ENCODE measurements at regions not wholly inside any gene's neighbourhood (a gene's known extent, or its start where the extent isn't known, plus 50 kb on each side); places are given as distances from the start of the nearest gene placed in this dataset.
"Not testable (repeated sequence)": the region's sequence is repeated elsewhere in the genome, so short reads cannot be mapped to it uniquely, and the experiment has no call there.

DNA sequence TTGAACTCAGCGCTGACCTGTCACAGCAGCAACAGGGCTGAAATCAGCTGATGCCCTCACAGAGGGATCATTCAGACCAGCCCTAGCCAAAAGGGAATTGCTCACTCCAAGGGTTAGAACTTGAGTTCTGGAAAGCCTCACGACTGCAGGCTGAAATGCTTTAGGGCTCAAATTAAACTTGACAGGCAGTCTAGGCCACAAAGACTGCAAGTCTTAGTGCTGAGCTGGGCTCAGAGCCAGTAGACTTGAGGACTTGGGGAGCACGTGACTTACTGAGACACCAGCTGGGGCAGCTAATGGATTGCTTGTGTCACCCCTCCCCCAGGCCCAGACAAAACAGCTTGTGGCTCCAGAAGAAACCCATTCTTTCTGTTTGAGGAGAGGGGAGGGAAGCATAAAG, 119.0 kb upstream of the SLC6A14 start:
- intact Hi-C loops (cut with DNase I): no loop called here
- no peak for TF ChIP-seq POLR2AphosphoS5 (IDR thresholded peaks at IDR 0.05; ENCODE audit: insufficient read depth in 1 of 2, low read depth in 1 of 2)
- TF ChIP-seq, protein P1, sequence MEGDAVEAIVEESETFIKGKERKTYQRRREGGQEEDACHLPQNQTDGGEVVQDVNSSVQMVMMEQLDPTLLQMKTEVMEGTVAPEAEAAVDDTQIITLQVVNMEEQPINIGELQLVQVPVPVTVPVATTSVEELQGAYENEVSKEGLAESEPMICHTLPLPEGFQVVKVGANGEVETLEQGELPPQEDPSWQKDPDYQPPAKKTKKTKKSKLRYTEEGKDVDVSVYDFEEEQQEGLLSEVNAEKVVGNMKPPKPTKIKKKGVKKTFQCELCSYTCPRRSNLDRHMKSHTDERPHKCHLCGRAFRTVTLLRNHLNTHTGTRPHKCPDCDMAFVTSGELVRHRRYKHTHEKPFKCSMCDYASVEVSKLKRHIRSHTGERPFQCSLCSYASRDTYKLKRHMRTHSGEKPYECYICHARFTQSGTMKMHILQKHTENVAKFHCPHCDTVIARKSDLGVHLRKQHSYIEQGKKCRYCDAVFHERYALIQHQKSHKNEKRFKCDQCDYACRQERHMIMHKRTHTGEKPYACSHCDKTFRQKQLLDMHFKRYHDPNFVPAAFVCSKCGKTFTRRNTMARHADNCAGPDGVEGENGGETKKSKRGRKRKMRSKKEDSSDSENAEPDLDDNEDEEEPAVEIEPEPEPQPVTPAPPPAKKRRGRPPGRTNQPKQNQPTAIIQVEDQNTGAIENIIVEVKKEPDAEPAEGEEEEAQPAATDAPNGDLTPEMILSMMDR (IDR thresholded peaks at IDR 0.05): no peak
- Histone ChIP-seq H3K36me3 (no peaks in the 10 kb centered on the region), H3K27me3 (no peaks in the 10 kb centered on the region), H3K4me1 (no peaks in the 10 kb centered on the region), H3K9me3 (no peaks in the 10 kb centered on the region), H3K27ac (no peak overlapping the region), H3K4me3 (no peak overlapping the region)
- DNase-seq (ENCODE audit: extremely low spot score in 2 of 2): no peak

DNA sequence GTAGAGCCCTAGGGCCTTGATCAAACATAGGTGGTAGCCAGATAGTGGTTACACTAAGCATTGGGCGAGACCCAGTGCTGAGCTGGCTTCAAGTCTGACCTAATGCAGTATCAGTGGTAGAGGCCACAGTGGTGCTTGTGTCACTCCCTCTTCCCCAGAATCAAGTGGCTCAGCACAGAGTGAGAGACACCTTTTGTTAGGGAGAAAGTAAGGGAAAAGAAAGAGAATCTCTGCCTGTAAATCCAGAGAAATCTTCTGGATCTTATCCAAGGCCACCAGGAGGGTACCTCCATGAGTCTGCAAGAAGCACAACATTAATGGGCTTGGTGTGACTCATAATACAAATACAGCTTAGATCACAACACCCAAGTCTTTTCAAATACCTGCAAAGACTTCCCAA, 117.7 kb upstream of the SLC6A14 start:
- Histone ChIP-seq H3K27ac (no peak overlapping the region), H3K4me1 (no peaks in the 10 kb centered on the region), H3K9me3 (no peaks in the 10 kb centered on the region), H3K27me3 (no peaks in the 10 kb centered on the region), H3K36me3 (no peaks in the 10 kb centered on the region), H3K4me3 (no peak overlapping the region)
- no peak for DNase-seq (ENCODE audit: extremely low spot score in 2 of 2)
- TF ChIP-seq POLR2AphosphoS5 (IDR thresholded peaks at IDR 0.05; ENCODE audit: insufficient read depth in 1 of 2, low read depth in 1 of 2): no peak
- TF ChIP-seq, protein P1 (IDR thresholded peaks at IDR 0.05): no peak
- no peak for TF ChIP-seq POLR2A (IDR thresholded peaks at IDR 0.05)
- intact Hi-C loops (cut with DNase I): no loop called here

DNA sequence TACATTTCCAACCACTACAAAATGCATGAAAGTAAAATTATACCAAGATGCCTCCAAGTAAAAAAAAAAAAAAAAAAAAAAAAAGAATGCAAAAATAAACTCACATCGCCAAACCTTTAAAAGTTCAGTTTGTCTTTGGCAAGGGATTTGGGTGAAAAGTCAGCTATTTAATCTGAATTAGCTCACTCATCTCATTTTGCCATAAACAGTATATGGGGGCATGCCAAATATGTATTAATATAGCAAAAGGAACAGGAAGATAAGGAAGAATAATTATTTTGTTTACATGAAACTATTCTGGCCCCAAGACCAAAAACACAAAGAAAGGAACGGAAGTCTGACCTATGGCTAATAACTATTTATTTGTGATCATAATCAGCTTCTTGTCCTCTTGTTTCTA, 114.7 kb upstream of the SLC6A14 start:
- Histone ChIP-seq H3K4me1 (no peaks in the 10 kb centered on the region), H3K27ac (no peak overlapping the region), H3K9me3 (no peaks in the 10 kb centered on the region), H3K36me3 (no peaks in the 10 kb centered on the region), H3K4me3 (no peak overlapping the region), H3K27me3 (no peaks in the 10 kb centered on the region)
- intact Hi-C loops (cut with DNase I): no loop called here
- TF ChIP-seq POLR2AphosphoS5 (IDR thresholded peaks at IDR 0.05; ENCODE audit: insufficient read depth in 1 of 2, low read depth in 1 of 2) (no peak), POLR2A (IDR thresholded peaks at IDR 0.05) (no peak)
- TF ChIP-seq, protein P1 (IDR thresholded peaks at IDR 0.05): no peak
- DNase-seq (ENCODE audit: extremely low spot score in 2 of 2): no peak

DNA sequence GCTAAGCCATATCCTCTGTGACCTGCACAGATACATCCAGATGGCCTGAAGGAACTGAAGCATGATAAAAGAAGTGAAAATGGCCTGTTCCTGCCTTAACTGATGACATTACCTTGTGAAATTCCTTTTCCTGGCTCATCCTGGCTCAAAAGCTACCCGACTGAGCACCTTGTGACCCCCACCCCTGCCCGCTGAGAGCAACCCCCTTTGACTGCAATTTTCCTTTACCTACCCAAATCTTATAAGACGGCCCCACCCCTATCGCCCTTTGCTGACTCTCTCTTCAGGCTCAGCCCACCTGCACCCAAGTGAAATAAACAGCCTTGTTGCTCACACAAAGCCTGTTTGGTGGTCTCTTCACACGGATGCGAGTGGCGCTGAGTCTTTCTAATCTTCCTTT, 104.4 kb upstream of the SLC6A14 start:
- H3K9me3 ChIP-seq; H3K36me3 ChIP-seq; DNase-seq (ENCODE audit: extremely low spot score in 2 of 2); H3K27ac ChIP-seq; H3K4me1 ChIP-seq; intact Hi-C loops (cut with DNase I); H3K4me3 ChIP-seq; H3K27me3 ChIP-seq: not testable (repeated sequence)

DNA sequence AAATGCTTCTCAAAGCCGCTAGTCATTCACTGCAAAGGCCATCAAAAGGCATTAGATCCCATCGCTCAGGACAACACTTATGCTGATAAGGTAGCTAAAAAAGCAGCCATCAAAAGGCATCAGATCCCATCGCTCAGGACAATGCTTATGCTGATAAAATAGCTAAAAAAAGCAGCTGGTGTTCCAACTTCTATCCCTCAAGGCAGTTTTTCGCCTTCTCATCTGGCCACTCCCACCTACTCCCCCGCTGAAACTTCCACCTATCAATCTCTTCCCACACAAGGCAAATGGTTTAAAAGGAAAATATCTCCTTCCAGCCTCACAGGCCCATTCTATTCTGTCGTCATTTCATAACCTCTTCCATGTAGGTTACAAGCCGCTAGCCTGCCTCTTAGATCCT, 101.6 kb upstream of the SLC6A14 start:
- intact Hi-C loops (cut with DNase I); H3K36me3 ChIP-seq; H3K27me3 ChIP-seq; H3K4me3 ChIP-seq; H3K4me1 ChIP-seq; H3K27ac ChIP-seq; DNase-seq (ENCODE audit: extremely low spot score in 2 of 2); H3K9me3 ChIP-seq: not testable (repeated sequence)

DNA sequence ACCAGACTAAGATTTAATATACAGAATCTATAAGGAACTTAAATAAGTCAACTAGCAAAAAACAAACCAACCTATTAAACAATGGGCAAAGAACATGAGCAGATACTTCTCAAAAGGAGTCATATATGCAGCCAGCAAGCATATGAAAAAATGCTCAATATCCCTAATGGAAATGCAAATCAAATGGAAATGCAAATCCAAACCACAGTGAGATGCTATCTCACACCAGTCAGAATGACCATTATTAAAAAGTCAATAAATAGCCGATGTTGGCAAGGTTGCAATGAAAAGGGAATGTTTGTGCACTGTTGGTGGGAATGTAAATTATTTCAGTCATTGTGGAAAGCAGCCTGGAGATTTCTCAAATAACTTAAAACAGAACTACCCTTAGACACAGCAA, 97.0 kb upstream of the SLC6A14 start:
- TF ChIP-seq POLR2AphosphoS5 (IDR thresholded peaks at IDR 0.05; ENCODE audit: insufficient read depth in 1 of 2, low read depth in 1 of 2): no peak
- TF ChIP-seq, protein P1 (IDR thresholded peaks at IDR 0.05): no peak
- no peak for TF ChIP-seq POLR2A (IDR thresholded peaks at IDR 0.05)
- no peaks in the 10 kb centered on the region for H3K4me1 ChIP-seq
- intact Hi-C loops (cut with DNase I): no loop called here
- H3K4me3 ChIP-seq: no peak overlapping the region
- no peaks in the 10 kb centered on the region for H3K36me3 ChIP-seq
- no peak for DNase-seq (ENCODE audit: extremely low spot score in 2 of 2)
- H3K27ac ChIP-seq: no peak overlapping the region
- no peaks in the 10 kb centered on the region for H3K9me3 ChIP-seq
- H3K27me3 ChIP-seq: no peaks in the 10 kb centered on the region

Data from vagina (tissue), 2 donors.